HG02759 (cell line): ENCODE measurements at regions not wholly inside any gene's neighbourhood (a gene's known extent, or its start where the extent isn't known, plus 50 kb on each side); places are given as distances from the start of the nearest gene placed in this dataset.
"Not testable (repeated sequence)": the region's sequence is repeated elsewhere in the genome, so short reads cannot be mapped to it uniquely, and the experiment has no call there.

Experiments
- ATAC-seq: cut with Tn5 transposase; IDR thresholded peaks from one replicate; pipeline ENCODE4 v1.9.1; 2021; ENCODE audit warnings: mild to moderate bottlenecking, moderate library complexity; ENCODE audit not compliant: unreplicated experiment

DNA sequence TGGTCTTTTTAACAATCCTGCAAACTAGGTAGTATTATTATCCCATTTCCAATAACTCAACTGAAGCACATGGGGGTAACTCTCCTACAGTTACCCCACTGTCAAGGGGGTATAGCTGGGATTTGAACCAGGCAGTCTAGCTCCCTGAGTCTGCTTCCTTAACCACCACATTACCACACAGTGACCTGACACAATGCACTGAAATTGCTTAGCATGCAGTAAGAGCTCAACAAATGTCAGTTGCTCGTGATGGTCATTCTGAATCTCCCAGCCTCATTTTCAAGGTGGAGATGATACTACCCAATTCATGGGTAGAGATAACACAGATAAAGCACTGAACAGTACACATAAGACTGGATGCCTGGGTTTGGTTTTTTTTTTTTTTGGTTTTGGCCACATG lies 193.2 kb upstream of the MYLIP start:
- no peak for ATAC-seq

DNA sequence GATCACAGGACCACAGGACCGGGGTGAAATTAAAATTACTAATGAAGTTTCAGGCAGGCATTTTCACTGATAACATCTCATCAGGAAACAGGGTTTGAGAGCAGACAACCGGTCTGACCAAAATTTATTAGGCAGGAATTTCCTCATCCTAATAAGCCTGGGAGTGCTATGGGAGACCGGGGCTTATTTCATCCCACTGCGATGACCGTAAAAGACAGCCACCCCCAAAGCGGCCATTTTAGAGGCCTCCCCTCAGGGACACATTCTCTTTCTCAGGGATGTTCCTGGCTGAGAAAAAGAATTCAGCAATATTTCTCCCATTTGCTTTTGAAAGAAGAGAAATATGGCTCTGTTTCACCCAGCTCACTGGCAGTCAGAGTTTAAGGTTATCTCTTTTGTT lies 197.2 kb upstream of the MYLIP start:
- ATAC-seq = not testable (repeated sequence)

DNA sequence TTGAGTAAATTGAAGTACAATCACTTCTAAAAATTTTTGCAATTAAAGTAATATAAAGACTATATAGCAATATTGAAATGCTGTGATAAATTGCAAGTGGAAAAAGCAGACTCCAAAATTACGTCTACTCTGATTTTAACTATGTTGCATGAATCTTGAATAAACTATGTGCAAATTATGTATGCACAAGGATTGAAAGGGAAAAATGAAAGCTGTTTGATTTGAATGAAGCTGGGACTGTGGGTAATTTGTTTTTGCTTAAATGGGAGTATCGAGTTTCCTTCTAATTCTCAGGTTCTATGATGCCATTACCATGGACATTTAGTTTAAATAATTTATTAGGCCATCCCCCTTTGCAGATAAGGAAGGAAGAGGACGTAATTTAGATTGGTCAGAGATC lies 198.7 kb upstream of the MYLIP start:
- no peak for ATAC-seq

DNA sequence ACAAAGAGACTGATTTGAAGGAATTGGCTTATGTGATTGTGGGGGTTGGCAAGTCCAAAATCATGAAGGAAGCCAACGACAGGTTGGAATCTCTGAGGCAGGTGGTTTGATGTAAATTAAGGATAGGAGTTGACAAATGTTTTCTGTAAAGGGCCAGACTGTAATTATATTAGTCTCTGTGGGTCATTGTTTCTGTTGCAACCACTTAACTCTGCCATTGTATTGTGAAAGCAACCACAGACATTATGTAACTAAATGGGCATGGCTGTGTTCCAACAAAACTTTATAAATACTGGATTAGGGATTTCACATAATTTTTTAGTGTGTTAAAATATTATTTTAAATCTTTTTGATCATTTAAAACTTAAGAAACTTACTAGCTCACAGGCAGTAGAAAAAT lies 199.2 kb upstream of the MYLIP start:
- no peak for ATAC-seq

DNA sequence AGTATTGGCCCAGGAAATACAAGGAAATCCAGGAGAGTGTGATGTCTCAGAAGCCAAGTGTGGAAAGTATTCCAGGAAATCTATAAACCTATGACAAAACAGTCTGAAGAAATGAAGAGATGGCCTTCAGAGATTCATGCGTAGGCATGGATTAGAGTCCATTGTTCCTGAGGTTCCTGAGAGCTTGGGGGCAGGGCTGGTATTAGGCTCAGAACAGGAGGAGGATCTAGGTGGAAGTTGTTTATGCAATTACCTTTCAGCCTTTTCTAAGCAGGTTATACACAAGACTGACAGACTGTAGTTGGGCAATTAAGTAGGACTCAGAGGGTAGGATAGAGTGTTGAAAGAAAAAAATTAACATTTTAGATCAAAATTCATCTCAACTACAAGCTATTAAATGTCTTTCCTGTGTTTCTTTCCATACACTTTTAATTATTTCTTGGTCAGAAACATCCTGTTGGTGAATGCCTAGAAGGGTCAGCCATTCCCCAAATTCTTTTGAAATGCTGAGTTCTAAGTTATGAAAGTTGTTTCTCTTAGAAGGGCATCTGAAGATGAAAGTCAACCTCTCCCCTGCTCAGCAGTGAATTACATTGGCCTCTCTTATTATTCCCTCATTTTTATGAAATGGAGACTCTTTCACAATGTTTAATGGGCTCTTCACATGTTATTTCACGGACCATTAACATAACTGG lies 201.2 kb upstream of the MYLIP start:
- ATAC-seq = no peak

DNA sequence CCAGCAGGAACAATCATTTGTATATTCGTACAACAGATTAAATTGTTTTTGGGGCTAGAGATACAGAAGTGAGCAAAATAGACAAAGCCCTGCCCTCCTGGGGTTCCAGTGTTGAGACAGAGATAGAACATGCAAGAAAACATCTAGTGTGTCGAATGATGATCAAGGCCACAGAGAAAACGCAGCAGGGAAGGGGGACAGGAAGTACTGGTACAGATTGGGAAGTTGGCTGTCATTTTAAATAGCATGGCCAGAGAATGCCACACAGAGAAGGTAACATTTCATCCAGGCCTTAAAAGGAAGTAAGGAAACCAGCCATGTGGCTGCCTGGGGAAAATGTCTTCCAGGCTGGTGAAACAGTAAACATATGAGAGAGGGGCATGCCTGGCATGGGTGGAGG lies 202.6 kb upstream of the MYLIP start:
- no peak for ATAC-seq

DNA sequence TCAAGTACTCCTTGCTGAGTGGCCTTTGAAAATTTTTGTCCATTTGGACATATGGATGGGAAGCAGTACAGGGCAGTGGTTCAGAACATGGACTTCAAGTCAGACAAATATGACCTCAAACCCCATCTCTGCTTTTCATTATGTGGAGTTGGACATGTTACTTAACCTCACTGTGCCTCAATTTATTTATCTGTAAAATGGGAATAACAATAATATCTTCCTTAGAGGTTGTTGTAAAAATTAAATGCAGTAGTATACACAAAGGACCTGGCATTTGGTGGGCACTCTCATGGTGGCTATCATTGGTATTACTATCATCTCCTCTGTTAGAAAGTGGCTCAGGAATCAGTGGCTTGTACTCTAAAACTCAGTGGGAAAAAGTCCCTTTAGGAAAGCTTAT lies 204.0 kb upstream of the MYLIP start:
- no peak for ATAC-seq

DNA sequence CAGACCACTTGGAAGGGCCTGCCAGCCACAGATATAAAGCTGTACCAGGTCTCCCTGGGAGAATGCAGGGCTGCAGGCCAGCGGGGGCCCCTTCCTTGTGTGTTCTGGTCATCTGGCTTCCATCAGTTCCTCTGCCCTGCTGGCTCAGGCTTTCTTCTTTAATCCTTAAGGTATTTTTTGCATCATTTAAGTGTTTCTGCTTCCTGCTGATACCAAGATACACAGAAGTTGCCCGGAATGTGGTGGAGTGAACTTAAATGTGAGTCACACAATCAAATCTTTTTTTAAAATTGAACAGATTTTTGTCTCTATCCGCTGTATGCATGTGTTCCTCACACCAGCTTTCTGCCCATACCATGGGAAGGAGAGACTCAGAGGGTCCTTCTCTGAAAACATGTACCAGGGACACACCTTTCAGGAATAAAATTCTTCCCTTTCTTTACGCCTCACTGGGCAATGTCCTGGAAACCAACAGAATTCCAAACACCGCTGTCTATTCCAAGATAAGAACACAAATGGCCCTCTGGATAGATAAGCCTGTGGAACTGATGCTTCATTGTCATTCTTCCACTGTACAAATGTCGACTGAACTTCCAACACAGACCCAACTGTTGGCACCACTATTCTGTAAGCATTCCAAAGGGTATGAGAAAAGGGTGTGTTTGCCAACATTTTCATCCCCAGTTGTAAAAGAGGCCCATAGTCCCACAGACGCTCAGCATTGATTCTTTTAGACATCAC lies 206.2 kb upstream of the MYLIP start:
- no peak for ATAC-seq

DNA sequence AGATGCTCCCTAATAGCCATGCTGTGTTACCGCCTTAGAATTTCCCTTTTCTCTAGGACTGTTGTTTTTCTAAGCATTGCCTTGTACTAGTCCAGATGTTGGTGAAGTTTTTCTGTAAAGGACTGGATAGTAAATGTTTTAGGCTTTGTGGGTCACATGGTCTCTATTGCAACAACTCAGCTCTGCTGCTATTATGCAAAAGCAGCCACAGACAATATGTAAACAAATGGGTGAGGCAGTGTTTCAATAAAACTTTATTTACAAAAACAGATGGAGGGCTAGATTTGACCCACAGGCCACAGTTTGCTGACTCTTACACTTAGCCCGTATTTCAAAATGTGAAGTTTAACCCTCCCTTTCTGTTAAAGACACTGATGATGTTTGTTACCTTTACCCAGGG lies 207.6 kb upstream of the MYLIP start:
- no peak for ATAC-seq

DNA sequence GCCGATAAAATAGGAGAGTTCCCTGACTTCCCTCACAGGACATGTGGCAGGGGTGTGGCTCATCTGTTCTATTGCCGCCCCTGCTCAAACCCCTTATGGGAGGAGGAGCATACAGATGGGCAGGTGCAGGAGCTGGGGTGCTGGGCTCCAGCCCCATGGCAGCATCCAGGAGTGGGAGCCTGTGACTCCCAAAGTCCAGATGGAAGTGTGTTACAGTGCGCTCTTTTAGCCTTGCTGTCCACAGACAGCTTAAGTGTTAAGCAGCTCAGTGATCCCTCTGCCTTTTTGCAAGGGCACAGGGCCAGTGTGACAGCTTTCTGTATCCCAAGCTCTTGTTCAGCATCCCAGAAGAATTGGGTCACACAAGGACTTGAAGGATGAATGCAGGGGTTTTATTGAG lies 212.3 kb upstream of the MYLIP start:
- ATAC-seq = no peak

DNA sequence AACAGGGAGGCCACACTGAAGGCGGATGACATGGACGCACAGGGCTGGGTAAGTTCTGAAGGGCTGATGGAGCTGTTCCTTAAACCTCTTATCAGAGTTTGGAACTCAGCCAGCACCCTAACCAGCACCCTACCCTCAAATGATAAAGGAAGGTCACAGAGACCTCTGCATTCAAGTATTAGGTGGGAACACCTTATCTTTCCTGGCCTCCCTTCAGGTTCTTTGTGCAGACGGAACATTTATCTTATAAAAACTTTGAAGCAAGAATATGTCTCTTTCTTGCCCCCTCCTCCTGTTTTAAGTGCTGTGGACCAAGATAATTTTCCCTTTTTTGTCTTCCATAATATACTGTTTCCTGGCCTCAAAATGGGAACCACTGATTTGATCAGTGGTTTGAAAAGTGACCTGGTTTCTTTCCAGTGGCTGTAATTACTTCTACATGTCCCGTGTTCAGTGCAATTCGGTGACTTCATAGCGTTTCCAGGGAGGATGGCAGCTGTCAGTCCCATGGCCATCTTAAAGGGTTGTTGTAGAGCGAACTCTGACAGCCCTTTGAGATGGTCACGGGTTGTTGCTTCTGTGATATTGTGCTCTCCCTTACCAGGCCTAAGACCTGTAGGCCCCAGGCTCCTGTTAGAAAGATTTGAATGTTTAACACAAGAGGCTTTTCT lies 213.2 kb upstream of the MYLIP start:
- ATAC-seq = no peak

DNA sequence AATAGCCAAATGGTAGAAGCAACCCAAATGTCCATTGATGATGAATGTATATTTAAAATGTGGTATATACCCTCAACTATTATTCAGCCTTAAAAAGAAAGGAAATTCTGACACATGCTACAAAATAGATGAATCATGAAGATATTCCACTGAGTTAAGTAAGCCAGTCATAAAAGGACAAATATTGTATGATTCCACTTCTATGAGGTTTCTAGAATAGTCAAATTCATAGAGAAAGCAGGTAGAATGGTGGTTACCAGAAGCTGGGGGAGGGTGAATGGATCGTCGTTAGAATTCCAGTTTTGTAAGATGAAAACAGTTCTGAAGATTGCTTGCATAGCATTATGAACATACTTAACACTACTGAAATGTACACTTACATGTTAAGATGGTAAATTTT lies 214.3 kb upstream of the MYLIP start:
- ATAC-seq = no peak

DNA sequence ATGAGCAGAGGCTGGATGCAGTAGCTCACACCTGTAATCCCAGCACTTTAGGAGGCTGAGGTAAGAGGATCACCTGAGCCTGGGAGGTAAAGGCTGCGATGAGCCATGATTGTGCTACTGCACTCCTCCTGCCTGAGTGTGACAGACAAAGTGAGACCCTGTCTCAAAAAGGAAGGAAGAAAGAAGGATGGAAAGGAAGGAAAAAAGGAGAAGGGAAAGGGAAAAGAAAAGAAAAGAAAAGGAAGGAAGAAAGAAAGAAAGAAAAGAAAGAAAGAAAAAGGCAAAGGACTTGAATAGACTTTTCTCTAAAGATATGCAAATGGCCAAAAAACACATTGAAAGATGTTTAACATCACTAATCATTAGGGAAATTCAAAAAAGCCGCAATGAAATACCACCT lies 215.3 kb upstream of the MYLIP start:
- no peak for ATAC-seq

DNA sequence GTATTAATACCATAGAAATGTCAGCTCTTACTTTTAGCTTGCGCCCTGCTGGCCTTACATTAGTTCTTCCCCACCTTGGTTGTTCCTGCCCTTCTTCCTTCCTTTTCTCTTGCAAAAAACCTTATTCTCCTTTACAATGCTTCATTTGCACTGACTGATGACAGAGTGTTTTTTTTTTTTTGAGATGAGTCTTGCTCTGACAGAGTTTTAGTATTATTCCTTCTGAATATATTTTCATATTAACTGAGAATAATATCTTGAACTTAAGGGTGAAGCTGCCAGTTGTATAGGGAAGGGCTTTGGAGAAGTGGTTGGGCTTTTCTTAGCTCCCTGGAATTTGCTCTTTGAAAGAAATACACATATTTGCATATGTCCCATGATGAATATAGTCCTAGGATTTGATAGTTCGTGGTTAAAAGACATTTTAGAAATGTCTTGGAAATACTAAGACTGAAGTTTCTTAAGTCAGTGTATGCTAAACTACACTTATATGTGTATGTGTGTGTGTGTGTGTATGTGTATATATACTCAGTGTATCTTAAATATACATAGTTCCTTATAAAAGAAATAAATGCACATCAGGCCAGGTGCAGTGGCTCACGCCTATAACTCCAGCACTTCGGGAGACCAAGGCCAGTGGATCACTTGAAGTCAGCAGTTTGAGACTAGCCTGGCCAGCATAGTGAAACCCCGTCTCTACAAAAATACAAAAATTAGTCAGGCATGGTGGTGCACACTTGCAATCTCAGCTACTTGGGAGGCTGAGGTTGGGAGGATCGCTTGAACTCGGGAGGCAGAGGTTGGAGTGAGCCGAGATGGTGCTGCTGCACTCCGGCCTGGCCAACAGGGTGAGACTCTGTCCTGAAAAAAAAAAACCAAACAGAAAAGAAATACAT lies 216.1 kb upstream of the MYLIP start:
- no peak for ATAC-seq

DNA sequence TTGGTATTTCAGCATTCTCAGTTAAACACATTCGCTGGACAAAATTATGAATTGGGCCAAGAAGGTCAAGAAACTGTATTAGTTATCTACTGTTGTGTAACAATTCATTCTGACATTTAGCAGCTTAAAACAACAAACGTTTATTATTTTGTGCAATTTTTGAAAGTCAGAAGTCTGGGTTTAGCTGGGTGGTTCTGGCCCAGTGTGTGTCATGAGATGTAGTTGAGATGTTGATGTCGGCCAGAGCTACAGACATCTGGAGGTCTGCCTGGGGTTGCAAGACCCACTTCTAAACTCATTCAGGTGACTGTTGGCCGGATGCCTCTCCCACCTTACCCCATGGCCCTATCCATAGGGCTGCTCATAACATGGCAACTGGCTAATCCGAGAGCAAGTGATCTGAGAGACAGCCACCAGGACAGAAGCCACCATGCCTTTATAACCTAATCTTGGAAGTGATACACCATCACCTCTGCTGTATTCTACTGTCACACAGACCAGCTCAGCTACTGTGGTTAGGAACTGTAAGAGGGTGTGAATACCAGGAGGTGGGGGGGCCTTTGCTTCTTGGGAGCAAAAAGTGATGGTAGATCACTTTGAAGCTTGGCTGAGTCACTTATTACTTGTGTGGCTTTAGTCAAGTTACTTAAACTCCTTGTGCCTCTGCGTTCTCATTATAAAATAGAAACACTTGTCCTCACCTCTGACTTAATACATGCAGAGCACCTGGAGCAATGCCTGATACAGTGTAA lies 217.0 kb upstream of the MYLIP start:
- ATAC-seq = no peak

DNA sequence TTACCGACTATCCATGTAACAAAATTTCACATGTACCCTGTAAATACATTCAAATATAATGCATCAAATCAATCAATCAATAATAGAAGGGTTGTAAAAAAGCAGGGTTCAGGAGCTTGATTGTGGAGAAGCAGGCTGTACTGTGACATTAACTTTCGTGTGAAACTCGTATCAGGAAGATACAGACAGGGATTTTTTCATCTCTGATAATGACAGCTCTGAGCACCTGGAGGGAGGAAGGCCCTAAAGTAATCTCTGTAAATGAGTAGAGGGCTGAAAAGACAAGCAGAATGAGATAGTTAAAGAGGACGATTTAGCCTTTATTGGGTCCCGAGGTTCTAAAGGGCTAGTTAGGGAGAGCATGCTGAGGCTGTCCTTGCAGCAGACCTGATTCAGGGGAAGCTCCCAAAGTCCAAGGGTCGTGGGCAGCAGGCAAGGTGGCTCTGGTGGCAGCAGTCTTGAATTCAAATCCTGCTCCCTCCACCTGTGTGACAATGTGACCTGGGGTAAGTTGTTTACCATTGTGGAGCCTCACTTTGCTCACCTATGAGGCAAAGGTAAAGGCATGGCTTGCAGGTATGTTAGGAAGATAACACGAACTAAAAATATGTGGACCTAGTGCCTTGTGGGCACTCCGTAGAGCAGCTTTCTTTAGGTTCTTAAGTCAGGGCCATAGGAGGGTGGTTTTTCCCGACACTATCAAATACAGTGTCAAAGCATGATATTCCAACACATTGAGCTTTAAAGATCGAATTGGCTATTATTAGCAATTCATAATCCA lies 219.4 kb upstream of the MYLIP start:
- ATAC-seq = no peak

DNA sequence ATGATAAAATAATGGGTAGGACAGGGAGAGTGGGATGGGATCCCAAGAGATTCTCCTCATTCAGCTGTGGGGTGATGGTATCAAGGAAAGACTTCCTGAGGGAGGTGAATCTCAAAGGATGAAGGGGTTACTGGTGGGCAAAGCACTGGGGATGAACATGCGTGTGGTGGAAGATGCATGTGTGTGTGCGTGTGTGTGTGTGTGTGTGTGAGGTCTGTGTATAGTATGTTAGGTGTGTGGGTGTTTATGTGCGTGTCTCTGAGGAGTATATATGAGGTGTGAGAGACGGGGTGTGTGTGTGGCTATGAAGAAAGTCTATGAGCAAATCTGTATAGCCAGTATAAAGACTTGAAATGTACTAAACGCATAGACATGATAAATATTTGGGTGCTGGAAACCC lies 220.0 kb upstream of the MYLIP start:
- ATAC-seq = no peak

DNA sequence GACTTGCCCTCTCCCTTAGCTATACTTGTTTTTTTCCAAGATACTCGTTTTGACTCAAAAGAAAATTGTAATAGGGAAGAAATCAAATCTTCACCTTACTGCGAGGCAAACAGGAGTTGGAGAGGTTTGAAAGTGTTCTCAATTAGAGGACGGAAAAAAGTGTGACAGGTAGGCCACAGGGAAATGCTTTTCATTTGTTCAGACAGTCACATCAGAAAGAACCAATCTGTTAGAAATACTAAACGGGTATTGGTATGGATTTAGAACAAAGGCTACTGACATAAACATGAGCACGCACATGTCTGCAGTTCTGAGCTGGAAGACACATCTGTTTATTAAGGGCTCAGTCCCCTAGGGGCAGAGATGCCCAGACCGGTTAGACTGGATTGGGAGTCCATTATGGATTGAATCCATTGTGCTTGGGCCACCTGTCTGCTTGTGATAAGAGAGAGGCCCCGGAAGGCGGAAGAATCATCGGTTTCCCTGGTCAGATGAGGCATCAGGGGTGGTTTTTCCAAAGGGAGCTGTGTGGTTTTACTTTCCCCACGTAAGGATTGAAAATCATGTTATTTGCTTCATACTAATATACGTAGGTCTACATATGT lies 220.9 kb upstream of the MYLIP start:
- no peak for ATAC-seq

DNA sequence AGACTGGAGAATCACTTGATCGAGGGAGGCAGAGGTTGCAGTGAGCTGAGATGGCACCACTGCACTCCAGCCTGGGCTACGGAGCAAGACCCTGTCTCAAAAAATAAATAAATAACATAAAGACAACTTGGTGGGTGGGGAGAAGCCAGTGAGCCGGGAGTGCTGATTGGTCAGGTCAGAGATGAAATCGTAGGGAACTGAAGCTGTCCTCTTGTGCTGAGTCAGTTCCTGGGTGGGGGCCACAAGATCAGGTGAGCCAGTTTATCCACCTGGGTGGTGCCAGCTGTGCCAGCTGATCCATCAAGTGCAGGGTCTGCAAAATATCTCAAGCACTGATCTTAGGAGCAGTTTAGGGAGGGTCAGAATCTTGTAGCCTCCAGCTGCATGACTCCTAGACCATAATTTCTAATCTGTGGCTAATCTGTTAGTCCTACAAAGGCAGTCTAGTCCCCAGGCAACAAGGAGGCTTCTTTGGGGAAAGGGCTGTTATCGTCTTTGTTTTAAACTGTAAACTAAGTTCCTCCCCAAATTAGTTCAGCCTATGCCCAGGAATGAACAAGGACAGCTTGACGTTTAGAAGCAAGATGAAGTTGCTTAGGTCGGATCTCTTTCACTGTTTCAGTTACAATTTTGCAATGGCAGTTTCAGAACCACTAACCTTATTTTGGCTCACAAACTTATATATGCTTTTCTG lies 221.5 kb upstream of the MYLIP start:
- not testable (repeated sequence) for ATAC-seq
